Testis (tissue), 2 donors: ENCODE measurements at regions not wholly inside any gene's neighbourhood (a gene's known extent, or its start where the extent isn't known, plus 50 kb on each side); places are given as distances from the start of the nearest gene placed in this dataset.

Experiments
- POLR2A ChIP-seq: fragments of 450-650 bp; IDR thresholded peaks from one replicate; pipeline ENCODE4 v1.6.1; 2017; ENCODE audit warnings: antibody characterized with exemption, mild to moderate bottlenecking, moderate library complexity
- TF ChIP-seq, protein P1 (sequence below), 3 experiments: fragments of 450-650 bp in 2 of 3; fragments of 200-600 bp in 1 of 3; sonication (generic) in 1 of 3; IDR thresholded peaks; one replicate each; pipeline ENCODE4 v1.5.1; 2016 to 2019; ENCODE audit warnings: antibody characterized with exemption in 3 of 3, mild to moderate bottlenecking in 2 of 3, moderate library complexity in 1 of 3

DNA sequence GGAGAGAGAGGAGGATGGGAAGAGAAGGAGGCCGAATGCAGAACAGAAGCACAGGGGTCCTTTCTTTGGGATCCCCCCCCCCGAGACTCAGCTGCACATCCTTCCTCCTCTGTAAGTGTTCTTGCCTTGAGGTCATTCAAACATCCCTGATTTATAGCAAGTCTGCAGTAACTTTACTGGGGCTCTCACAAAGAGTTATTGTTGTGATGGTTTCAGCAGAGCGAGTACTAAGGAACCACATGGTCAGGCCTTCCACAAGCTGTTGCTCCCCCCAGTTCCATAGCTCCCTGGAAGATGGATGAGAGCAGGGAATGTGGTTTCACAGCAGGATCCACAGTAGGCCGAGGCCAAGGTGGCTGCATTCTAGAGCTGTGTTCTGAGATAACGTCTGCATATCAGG, 351.4 kb upstream of the CDH4 start:
- no peak for TF ChIP-seq POLR2A
- TF ChIP-seq, protein P1, sequence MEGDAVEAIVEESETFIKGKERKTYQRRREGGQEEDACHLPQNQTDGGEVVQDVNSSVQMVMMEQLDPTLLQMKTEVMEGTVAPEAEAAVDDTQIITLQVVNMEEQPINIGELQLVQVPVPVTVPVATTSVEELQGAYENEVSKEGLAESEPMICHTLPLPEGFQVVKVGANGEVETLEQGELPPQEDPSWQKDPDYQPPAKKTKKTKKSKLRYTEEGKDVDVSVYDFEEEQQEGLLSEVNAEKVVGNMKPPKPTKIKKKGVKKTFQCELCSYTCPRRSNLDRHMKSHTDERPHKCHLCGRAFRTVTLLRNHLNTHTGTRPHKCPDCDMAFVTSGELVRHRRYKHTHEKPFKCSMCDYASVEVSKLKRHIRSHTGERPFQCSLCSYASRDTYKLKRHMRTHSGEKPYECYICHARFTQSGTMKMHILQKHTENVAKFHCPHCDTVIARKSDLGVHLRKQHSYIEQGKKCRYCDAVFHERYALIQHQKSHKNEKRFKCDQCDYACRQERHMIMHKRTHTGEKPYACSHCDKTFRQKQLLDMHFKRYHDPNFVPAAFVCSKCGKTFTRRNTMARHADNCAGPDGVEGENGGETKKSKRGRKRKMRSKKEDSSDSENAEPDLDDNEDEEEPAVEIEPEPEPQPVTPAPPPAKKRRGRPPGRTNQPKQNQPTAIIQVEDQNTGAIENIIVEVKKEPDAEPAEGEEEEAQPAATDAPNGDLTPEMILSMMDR (IDR thresholded peaks at IDR 0.05), result no peak
